ENCODE measurements at regions not wholly inside any gene's neighbourhood (a gene's known extent, or its start where the extent isn't known, plus 50 kb on each side); places are given as distances from the start of the nearest gene placed in this dataset.

GRCh38 chr10:107727767-107728317, 563.3 kb upstream of the SORCS1 start:
- DNase-seq (ENCODE audit: low read depth in 2 of 2) = peak; percentile 13 to 31
- Histone ChIP-seq H3K4me2 (ENCODE audit: extremely low read depth, insufficient read depth, low read length) (no peak overlapping the region), H4K20me1 (ENCODE audit: control insufficient read depth, extremely low read depth, insufficient read depth, low read length) (no peaks in the 10 kb centered on the region), H3K36me3 (ENCODE audit: control insufficient read depth, insufficient read depth, low read length) (no peaks in the 10 kb centered on the region), H3K9ac (ENCODE audit: insufficient read depth, low read length) (no peak overlapping the region), H3K27ac (ENCODE audit: insufficient read depth, low read length) (no peak overlapping the region), H3K27me3 (ENCODE audit: control insufficient read depth, insufficient read depth, low read length) (no peaks in the 10 kb centered on the region), H3K4me1 (ENCODE audit: control insufficient read depth, extremely low read depth, insufficient read depth, low read length) (no peaks in the 10 kb centered on the region), H2AFZ (ENCODE audit: low read length) (no peak overlapping the region), H3K79me2 (ENCODE audit: control insufficient read depth, insufficient read depth, low read length) (no peaks in the 10 kb centered on the region), H3K4me3 (replicated peaks in 1 of 4; ENCODE audit: control extremely low read depth in 1 of 4, insufficient read depth in 1 of 4, low read depth in 3 of 4, low read length in 4 of 4) (no peak overlapping the region), H3K9me3 (ENCODE audit: control insufficient read depth, insufficient read depth, low read depth, low read length) (no peaks in the 10 kb centered on the region)
- TF ChIP-seq, protein P1, sequence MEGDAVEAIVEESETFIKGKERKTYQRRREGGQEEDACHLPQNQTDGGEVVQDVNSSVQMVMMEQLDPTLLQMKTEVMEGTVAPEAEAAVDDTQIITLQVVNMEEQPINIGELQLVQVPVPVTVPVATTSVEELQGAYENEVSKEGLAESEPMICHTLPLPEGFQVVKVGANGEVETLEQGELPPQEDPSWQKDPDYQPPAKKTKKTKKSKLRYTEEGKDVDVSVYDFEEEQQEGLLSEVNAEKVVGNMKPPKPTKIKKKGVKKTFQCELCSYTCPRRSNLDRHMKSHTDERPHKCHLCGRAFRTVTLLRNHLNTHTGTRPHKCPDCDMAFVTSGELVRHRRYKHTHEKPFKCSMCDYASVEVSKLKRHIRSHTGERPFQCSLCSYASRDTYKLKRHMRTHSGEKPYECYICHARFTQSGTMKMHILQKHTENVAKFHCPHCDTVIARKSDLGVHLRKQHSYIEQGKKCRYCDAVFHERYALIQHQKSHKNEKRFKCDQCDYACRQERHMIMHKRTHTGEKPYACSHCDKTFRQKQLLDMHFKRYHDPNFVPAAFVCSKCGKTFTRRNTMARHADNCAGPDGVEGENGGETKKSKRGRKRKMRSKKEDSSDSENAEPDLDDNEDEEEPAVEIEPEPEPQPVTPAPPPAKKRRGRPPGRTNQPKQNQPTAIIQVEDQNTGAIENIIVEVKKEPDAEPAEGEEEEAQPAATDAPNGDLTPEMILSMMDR (conservative IDR thresholded peaks at IDR 0.05 in 1 of 2, IDR thresholded peaks at IDR 0.05 in 1 of 2; ENCODE audit: low read depth in 1 of 2, low read length in 2 of 2) = no peak
- no peak for TF ChIP-seq EZH2 (IDR thresholded peaks at IDR 0.05; ENCODE audit: low read length, missing control alignments)

DNA sequence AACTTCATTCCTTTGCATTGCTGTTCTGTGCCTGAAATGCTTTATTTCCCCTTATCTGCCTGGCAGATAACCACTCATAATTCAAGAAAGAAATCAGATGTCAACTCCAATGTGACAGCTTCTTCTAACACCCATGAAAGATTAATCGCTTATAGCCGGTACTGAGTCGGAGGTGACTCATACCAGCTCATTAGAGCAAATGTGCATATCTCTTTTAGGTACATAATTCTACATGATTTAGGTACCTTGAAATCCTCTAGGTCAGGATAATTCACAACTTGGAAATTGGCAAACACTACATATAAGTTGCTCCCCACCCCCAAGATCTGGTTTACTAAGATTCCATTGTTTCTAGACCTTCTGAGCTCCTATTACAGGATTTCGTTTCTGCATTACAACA, 554.4 kb upstream of the SORCS1 start:
- no peaks in the 10 kb centered on the region for H3K27me3 ChIP-seq (ENCODE audit: control insufficient read depth, insufficient read depth, low read length)
- no peak overlapping the region for H3K4me2 ChIP-seq (ENCODE audit: extremely low read depth, insufficient read depth, low read length)
- H3K9me3 ChIP-seq (ENCODE audit: control insufficient read depth, insufficient read depth, low read depth, low read length) = no peaks in the 10 kb centered on the region
- no peaks in the 10 kb centered on the region for H3K79me2 ChIP-seq (ENCODE audit: control insufficient read depth, insufficient read depth, low read length)
- H3K4me3 ChIP-seq (replicated peaks in 1 of 4; ENCODE audit: control extremely low read depth in 1 of 4, insufficient read depth in 1 of 4, low read depth in 3 of 4, low read length in 4 of 4) = no peak overlapping the region
- no peak overlapping the region for H3K27ac ChIP-seq (ENCODE audit: insufficient read depth, low read length)
- no peak overlapping the region for H3K9ac ChIP-seq (ENCODE audit: insufficient read depth, low read length)
- no peaks in the 10 kb centered on the region for H4K20me1 ChIP-seq (ENCODE audit: control insufficient read depth, extremely low read depth, insufficient read depth, low read length)
- no peaks in the 10 kb centered on the region for H3K36me3 ChIP-seq (ENCODE audit: control insufficient read depth, insufficient read depth, low read length)
- peak in 1 of 2 donors; percentile 34 for DNase-seq (ENCODE audit: low read depth in 2 of 2)
- H3K4me1 ChIP-seq (ENCODE audit: control insufficient read depth, extremely low read depth, insufficient read depth, low read length) = no peaks in the 10 kb centered on the region
- no peak overlapping the region for H2AFZ ChIP-seq (ENCODE audit: low read length)
- TF ChIP-seq, protein P1 (conservative IDR thresholded peaks at IDR 0.05 in 1 of 2, IDR thresholded peaks at IDR 0.05 in 1 of 2; ENCODE audit: low read depth in 1 of 2, low read length in 2 of 2) = no peak
- no peak for TF ChIP-seq EZH2 (IDR thresholded peaks at IDR 0.05; ENCODE audit: low read length, missing control alignments)

DNA sequence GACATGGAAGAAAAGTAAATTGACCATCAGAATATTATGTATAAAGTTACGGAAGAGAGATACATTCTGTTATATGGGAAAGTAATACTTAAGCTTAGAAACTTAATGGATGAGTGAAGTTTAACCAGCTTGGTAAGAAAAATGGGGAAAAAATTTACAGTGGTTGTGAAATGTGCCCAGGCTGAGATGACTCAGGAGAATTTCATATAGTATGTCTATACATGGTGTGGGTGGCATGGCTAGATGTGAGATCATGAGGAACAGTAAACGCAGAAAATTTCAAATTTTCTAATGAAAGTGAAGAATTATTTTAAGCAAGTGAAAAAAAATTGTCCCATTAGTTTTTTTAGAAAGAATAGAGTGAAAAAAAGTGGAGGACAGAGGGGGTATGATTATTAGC, 552.5 kb upstream of the SORCS1 start:
- no peaks in the 10 kb centered on the region for H3K36me3 ChIP-seq (ENCODE audit: control insufficient read depth, insufficient read depth, low read length)
- no peaks in the 10 kb centered on the region for H3K27me3 ChIP-seq (ENCODE audit: control insufficient read depth, insufficient read depth, low read length)
- no peak overlapping the region for H3K27ac ChIP-seq (ENCODE audit: insufficient read depth, low read length)
- TF ChIP-seq, protein P1 (conservative IDR thresholded peaks at IDR 0.05 in 1 of 2, IDR thresholded peaks at IDR 0.05 in 1 of 2; ENCODE audit: low read depth in 1 of 2, low read length in 2 of 2) = no peak
- no peak for TF ChIP-seq EZH2 (IDR thresholded peaks at IDR 0.05; ENCODE audit: low read length, missing control alignments)
- no peaks in the 10 kb centered on the region for H3K9me3 ChIP-seq (ENCODE audit: control insufficient read depth, insufficient read depth, low read depth, low read length)
- H3K4me1 ChIP-seq (ENCODE audit: control insufficient read depth, extremely low read depth, insufficient read depth, low read length) = no peaks in the 10 kb centered on the region
- H3K4me2 ChIP-seq (ENCODE audit: extremely low read depth, insufficient read depth, low read length) = no peak overlapping the region
- no peak for DNase-seq (ENCODE audit: low read depth in 2 of 2)
- no peak overlapping the region for H3K4me3 ChIP-seq (replicated peaks in 1 of 4; ENCODE audit: control extremely low read depth in 1 of 4, insufficient read depth in 1 of 4, low read depth in 3 of 4, low read length in 4 of 4)
- H3K79me2 ChIP-seq (ENCODE audit: control insufficient read depth, insufficient read depth, low read length) = no peaks in the 10 kb centered on the region
- no peaks in the 10 kb centered on the region for H4K20me1 ChIP-seq (ENCODE audit: control insufficient read depth, extremely low read depth, insufficient read depth, low read length)
- H2AFZ ChIP-seq (ENCODE audit: low read length) = no peak overlapping the region
- no peak overlapping the region for H3K9ac ChIP-seq (ENCODE audit: insufficient read depth, low read length)

Data from fibroblast of lung (primary cell).